IMR-90 (cell line): ENCODE measurements at regions not wholly inside any gene's neighbourhood (a gene's known extent, or its start where the extent isn't known, plus 50 kb on each side); places are given as distances from the start of the nearest gene placed in this dataset.

Experiments
- BHLHE40 ChIP-seq: fragments of 150-350 bp; IDR thresholded peaks from 2 replicates; pipeline ENCODE4 v1.6.1; 2016; ENCODE audit warnings: mild to moderate bottlenecking, low read depth, low read length
- CEBPB ChIP-seq: IDR thresholded peaks from 2 replicates; pipeline ENCODE4 v1.6.1; 2012; ENCODE audit warnings: low read depth, low read length, improper control_type of control experiment
- CHD1 ChIP-seq: IDR thresholded peaks from 2 replicates; pipeline ENCODE4 v1.6.1; 2012; ENCODE audit warnings: low read depth, low read length, improper control_type of control experiment
- CTCF ChIP-seq: conservative IDR thresholded peaks from 2 replicates; pipeline ENCODE4 v1.5.1; 2012; ENCODE audit warnings: mild to moderate bottlenecking, low read depth, low read length, improper control_type of control experiment
- ELK1 ChIP-seq: fragments of 150-350 bp; IDR thresholded peaks from 2 replicates; pipeline ENCODE4 v1.6.1; 2016; ENCODE audit warnings: low read depth, mild to moderate bottlenecking, low read length, moderate library complexity, borderline replicate concordance
- FOS ChIP-seq: fragments of 150-350 bp; IDR thresholded peaks from 2 replicates; pipeline ENCODE4 v1.6.1; 2016; ENCODE audit warnings: low read depth, low read length
- MAFK ChIP-seq: IDR thresholded peaks from 2 replicates; pipeline ENCODE4 v1.6.1; 2012; ENCODE audit warnings: low read depth, low read length, improper control_type of control experiment
- MAZ ChIP-seq: IDR thresholded peaks from 2 replicates; pipeline ENCODE4 v1.6.1; 2012; ENCODE audit warnings: low read depth, mild to moderate bottlenecking, low read length, improper control_type of control experiment, moderate library complexity, borderline replicate concordance
- MXI1 ChIP-seq: IDR thresholded peaks from 2 replicates; pipeline ENCODE4 v1.6.1; 2012; ENCODE audit warnings: low read depth, mild to moderate bottlenecking, low read length, moderate library complexity, borderline replicate concordance
- POLR2A ChIP-seq: IDR thresholded peaks from 2 replicates; pipeline ENCODE4 v1.6.1; 2012; ENCODE audit warnings: mild to moderate bottlenecking, low read depth, low read length
- RAD21 ChIP-seq: IDR thresholded peaks from 2 replicates; pipeline ENCODE4 v1.6.1; 2012; ENCODE audit warnings: low read length, improper control_type of control experiment
- RFX5 ChIP-seq: IDR thresholded peaks from 2 replicates; pipeline ENCODE4 v1.8.0; 2012; ENCODE audit warnings: low read depth, mild to moderate bottlenecking, low read length, moderate library complexity
- USF2 ChIP-seq: fragments of 150-350 bp; IDR thresholded peaks from 2 replicates; pipeline ENCODE4 v1.6.1; 2017; ENCODE audit warnings: mild to moderate bottlenecking, antibody characterized with exemption, low read length, low read depth

- TF ChIP-seq RAD21 (no peak), CTCF (no peak), MAFK (no peak), FOS (no peak), POLR2A (no peak), CHD1 (no peak), ELK1 (no peak), MAZ (no peak), USF2 (no peak), RFX5 (no peak), MXI1 (no peak), BHLHE40 (no peak), CEBPB (no peak)
Observed at GRCh38 chr21:18603261-18603660, 199.7 kb upstream of the TMPRSS15 start.
